GM21515 (cell line): ENCODE measurements at regions not wholly inside any gene's neighbourhood (a gene's known extent, or its start where the extent isn't known, plus 50 kb on each side); places are given as distances from the start of the nearest gene placed in this dataset.

Source experiments
- ATAC-seq: cut with Tn5 transposase; IDR thresholded peaks from one replicate; pipeline ENCODE4 v1.9.1; 2021; ENCODE audit not compliant: unreplicated experiment

DNA sequence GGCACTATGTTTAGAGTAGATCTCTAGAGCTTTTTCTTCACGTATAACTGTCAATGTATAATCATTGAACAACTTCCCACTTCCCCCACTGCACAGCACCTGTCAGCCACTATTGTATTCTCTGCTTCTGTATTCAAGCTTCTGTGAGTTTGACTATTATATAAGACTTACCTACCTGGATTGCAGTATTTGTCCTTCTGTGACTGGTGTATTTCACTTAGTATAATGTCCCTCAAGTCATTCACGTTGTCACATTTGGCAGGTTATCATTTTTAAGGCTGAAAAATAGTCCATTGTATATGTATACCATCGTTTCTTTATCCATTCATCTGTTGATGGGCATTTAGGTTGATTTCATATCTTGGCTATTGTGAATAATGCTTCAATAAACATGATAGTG lies 969.5 kb upstream of the B3GALT2 start:
- ATAC-seq = no peak

DNA sequence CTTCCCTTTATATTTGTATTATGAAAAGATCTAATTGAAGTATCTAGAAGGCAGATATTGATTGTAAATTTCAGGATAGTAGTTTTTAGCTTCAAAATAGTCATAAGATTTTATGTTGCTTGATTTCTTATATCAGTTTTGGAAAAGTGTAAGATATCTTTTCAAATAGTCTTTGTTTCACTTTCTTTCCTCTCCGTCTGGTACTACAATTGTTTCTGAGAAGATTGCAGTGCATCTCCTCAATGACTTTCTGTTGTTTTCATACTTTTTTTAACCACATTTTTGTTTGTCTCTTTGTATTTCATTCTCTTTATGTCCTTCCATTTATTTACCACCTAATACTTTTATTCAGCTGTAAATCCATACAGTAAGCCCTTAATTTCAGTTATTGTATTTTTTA lies 964.6 kb upstream of the B3GALT2 start:
- ATAC-seq = no peak

DNA sequence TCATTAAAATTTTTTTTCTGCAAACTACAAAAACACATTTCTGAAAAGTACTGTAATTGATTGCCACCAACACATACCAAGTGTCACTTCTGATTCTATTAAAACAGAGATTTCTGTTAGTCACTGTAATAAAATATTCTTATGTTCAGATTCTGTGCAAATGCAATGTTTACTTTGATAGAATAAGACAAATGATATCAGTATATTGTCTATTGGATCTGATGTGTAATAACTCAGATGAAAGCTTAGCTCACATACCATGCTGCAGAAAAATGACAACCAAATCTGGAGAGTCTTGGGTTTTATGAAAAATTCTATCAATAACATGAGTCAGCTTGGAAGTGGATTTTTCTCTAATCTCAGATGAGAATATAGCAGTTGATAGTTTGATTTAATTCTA lies 963.8 kb upstream of the B3GALT2 start:
- no peak for ATAC-seq

DNA sequence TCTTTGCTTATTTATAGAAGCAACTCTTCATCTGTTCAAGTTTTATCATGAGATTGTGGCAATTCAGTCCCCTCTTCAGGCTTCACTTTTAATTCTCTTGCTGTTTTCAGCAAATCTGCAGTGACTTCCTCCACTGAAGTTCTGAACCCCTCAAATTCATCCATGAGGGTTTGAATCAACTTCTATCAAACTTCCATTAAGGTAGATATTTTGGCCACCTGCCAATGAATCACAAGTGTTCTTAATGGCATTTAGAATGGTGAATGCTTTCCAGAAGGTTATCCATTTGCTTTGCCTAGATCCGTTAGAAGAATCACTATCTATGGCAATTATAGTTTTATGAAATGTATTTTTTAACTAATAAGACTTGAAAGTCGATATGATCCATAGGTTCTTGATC lies 946.7 kb upstream of the B3GALT2 start:
- ATAC-seq = no peak

DNA sequence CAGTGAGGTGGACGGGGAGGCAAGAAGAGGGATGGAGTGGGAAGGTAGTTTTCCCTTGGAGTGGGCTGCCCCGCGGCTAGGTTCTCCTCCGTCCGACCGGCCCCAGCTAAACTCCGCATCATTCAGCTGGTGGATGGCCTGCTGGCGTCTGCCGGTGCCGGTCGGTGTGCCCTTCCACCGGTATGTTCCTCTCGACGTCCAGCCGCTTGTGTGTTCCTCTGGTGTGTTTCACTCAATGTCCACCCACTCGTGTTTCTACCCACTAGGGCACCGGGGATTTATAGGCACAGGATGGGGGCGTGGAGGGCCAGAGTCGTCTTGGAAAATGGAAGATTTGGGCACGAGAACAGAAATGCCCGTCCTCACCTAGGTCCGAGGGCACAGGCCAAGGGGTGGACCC lies 931.7 kb upstream of the B3GALT2 start:
- no peak for ATAC-seq

DNA sequence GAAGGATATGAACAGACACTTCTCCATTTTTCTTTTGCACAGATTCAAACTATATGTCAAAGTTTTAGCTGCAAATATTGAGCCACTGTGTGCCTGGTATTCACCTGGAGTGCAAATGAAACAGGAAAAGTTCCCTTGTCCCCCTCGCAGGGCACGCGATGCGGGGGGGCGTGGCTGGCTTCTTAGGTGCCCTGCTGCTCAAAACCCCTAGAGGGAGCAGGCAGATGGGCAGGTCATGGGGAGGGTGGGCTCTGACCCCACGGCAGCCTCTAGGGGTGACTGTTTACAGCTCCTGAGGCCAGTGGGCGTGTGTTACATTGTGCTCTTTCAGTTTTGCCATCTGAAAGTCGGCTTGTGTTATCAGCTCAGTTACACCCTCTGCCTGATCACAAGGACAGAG lies 931.2 kb upstream of the B3GALT2 start:
- no peak for ATAC-seq

DNA sequence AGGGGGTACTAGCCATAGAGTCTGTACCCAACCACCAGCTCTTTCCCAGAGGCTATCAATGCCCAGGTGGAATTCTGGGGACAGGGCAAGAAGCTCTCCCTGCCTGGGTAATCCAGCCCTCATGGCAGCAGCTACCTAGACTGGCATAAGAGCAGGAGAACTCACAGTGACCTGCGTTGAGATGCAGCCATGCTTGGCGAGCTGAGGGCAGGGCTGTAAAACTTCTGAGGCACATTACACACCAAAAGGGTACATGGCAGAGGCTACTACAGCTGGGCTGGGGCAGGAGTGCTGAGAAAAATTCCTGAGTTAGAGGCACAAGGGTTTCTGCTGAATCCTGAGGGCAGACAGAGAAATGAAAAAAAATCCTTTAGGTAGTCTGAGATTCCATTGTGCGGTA lies 927.9 kb upstream of the B3GALT2 start:
- ATAC-seq = no peak

DNA sequence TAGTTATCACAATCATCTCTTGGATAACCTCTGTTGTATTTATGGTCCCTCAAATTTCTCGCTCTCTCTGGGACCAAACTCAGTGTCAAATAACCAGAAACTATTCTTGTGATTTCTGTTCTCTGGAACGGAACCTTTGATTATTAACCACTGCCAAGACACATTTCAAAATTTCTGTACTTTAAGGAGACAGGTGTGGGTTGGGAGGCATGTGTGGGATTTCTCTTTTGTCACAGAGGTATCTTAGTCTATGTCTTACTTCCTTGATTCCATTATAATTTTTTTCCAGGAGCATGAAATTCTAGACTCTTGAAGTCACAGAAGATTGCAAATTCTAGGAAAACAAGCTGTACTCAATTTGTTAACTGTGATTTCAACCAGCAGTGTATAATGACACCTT lies 919.0 kb upstream of the B3GALT2 start:
- ATAC-seq = no peak

DNA sequence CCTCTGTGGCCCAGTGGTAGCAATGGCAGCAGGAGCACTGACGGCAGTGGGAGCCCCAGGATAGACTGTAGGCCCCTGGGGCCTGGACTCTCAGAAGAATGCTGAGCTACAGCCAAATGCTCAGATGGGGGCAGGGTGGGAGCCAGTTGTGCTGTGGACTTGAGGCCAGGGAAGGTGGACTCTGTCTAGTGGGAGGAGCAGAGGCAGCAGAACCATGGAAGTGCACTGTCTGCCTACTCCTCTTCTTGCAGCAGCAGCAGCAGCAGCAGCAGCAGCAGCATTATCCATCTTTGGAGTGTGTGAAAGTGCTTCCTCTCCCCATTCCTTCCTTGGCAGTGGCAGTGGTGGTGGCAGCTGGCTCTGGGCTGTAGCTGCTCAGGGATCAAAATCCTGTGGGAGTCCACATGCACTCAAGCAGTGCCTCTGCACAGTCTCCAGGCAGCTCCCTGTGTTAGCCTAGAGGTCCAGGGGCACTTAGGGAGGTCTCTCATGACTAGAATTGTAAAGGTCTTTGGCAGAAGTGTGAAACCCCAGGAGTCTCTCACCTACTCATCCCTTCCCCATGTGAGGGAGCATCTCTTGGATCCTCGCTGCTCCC lies 917.9 kb upstream of the B3GALT2 start:
- ATAC-seq = no peak

DNA sequence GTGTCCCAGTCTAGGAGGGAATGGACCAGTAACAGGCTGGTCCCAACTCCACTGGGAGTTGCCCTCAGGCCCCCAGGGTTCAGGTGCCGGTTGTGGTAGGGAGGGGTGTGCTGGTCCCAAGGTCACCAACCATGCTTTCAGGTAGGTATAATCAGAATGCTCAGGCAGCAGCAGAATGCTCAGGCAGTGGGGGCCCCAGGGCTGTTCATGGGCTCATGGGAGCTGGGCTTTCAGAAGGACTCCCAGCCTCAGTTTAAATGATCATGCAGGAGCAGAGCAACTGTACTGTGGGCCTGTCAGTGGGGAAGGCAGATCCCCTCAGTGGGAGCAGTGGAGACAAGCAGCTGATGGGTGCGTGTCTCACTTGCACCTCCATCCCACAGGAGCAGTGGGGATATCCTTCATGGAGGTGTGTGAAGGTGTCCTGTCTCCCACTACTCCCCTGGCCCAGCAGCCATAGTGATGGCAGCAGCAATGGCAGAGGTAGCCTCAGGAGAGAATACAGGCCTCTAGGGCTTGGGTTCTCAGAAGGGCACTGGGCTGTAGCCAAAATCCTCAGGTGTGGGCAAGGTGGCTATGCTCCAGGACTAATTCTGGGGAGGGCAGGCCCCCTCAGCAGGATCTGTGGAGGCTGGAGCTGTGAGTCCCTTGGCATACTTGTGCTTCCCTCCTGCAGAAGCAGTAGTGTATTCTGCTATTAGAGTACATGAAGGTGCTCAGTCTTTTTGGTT lies 917.3 kb upstream of the B3GALT2 start:
- ATAC-seq = no peak

DNA sequence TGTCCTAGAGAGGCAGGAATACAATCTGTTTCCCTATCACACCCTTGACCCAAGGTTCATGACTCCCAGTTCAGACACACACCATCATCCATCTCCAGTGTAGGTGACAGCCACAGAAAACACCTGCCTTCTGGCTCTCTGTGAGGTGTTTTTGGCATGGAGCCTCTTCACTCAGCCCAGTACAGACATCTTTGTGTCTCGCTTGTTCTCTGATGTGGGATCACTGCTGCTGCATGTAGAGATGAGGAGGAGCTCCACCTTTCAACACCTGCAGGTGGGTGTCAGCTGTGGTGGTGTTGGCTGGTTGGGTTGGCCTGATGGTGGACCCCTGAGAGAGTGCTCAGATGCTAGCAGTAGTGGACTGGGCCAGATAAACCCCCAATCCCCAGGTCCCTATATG lies 916.7 kb upstream of the B3GALT2 start:
- ATAC-seq = no peak

DNA sequence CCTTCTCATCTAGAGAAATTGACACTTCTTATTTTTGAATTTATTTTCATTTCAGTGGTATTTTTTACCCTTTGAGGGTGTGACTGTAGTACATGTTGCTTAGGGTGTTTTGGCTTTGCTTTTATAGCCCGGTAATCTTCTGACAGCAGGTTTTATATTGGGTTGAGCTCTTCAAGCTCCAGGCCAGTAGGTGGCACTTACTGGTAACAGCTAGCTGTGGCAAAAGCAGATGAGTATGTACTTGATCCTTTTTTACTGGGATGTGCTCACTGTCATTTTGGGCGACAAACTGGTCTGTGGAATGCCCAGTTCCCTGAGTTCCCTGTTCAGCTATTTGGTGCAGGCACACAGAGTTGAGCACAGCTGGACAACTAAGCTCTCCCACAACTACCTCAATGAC lies 916.2 kb upstream of the B3GALT2 start:
- ATAC-seq = no peak

DNA sequence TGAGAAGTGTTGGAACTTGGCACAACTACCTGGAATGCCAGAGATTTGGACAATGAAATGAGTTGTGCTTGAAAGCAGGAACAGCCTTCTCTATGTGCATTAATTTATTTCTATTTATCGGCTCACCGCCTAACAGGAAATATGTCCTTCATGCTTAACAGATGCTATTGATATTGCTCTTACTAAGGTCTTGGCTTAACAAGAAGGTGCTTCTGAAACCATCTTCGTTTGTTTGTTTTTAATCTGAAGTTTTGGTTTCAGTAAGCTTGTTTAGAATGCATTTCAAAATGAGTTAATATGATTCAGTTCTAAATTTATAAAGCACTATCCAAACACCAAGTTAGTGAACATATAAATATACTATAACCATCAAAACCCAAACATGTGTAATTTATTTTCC lies 898.3 kb upstream of the B3GALT2 start:
- no peak for ATAC-seq

DNA sequence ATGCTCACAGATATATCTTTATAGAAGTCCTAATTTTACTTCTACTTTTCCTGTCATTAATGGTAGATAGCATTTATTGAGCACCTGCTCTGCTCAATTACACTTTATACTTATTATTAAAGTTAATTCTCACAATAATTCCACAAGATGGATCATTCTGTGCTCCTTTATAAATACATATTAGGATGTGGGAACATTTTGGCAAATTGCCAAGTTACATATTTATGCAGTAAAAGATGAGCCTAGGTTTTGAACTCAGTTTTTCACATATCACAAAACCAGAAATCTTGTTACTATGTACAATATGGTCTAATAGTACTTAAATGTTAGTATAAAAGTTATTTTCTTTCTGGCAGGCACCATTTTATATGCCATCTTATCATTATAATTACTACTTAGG lies 895.0 kb upstream of the B3GALT2 start:
- no peak for ATAC-seq

DNA sequence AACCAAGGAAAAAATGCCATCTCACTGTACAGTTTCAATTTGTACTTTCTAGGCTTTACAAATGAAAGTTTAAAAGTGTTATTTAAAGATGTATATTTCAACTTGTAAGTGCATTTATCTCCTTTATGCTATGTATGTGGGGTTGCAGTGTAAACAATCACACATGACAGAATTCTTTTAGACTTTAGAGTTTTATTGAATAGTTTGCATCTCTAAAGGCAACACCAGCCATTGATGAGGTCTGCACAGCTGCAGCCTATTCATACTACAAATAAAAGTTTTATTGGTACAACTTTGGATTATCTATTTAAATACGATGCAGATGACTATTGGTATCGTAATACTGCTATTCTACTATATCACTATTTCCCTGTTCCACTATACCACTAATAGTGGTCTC lies 894.4 kb upstream of the B3GALT2 start:
- no peak for ATAC-seq

DNA sequence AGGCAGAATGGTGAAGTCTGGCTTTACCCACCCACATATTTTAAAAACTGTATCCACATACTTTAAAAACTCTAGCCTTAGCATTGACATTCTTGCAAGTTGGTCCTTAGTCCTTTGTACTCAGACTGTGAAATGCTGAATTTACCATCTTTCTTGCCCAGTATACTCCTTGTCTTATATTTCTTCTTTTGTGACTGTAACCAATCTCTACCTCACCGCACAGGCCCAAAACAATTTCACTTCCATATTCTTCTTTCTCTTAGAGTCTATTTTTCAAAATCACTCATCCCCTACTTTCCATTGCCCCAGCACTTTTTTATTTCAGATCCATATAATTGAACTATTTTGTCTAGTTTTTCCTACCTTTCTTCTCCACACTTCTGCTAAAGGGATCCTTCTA lies 892.4 kb upstream of the B3GALT2 start:
- ATAC-seq = peak; percentile 77

DNA sequence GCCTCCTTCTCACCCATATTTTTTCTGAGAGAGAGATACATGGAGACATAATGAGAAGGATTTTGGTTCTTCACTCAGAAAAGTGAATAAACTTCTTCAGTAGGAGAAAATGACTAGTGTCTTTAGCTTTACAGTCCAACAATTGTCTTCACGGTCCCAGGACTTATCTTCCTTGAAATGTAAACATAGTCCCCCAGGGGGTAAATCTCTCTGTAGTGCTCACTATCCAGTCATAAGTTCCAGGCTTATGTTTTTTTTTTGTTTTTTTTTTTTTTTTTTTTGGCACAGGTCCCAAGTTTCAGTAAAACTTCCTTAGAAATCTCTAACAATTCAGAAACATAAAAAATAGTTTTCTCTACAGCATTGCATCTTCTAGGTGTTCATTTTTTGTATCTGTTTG lies 890.2 kb upstream of the B3GALT2 start:
- no peak for ATAC-seq

DNA sequence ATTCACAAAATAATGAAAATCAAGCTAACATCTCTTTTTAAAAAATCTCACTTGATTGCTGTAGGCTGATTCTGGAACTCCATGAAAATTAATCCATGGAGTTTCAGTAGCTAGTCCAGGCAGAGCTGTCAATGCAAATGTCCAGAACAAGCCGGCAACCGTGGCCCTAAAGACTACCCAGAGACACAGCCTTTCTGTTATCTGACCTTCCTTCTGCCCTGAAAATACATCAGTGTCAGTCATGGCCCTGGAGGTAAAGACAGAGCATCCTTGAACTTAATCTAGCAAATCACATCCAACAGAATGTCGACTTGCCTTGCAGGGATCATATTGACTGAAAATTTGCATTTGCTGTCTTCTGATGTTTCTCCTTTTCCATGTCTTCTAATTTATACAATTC lies 887.4 kb upstream of the B3GALT2 start:
- ATAC-seq = no peak

DNA sequence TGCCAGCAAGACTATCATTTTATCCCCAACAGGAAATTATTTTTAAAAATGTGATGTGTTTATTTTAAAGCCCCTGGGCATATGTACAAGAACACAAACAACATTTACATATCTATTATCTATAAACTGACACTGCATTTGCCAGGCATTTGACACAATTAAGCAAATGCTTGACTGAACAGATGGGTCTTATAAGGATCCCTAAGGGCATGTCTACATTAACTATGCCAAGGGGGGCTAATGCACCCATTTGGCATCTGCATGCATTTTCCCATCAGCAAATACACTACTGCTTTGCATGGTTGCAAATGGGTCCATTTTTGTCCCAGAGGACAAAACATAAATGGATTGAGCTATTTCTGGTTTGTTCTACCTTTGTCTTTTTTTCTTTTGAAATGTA lies 884.8 kb upstream of the B3GALT2 start:
- ATAC-seq = no peak

DNA sequence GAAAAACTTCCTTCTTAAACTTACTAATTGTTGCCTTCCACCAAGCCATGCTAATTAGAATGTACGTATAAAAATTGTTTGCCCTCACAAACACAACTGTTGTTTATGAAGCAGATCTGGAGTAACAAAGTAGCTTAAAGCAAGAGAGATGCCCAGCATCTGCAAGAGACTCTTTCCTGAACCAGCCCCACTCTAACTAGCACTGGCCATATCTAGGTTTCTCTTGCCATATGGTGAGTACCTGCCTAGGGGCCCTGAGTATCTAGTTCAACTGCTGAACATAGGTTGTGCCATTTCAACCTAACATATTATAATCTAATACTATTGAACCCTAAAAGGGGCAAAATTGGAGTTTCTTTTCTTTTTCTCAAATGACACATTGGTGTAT lies 883.4 kb upstream of the B3GALT2 start:
- ATAC-seq = no peak

DNA sequence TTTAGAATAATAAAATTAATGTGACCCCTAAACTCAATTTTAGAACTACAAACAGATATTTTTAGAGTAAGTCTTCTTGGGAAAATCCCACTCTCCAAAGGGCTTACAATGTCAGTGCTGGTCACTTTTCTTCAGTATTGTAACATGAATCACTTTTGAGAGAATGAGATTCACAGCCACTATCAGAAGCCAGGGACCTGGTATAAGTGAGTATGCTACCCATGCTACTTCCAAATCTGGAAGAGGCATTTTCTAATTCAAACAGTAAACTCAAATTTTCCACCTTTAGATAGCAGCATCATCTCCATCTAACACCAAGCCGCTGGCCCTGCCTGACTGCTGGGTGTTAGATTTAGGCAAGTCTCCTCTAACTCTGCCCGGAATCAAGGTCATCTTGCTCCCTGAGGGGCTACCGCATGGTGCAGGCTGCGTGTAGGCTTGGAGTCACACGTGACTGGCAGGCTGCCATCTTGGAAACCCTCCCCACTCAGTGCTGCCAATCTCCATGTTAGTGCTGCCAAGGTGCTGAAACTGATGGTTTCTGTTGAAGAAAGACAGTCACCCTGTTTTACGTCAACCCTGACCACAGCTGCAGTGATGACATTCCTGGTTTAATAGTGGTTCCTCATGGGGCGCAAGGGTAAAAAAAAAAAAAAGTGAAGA lies 882.9 kb upstream of the B3GALT2 start:
- no peak for ATAC-seq

DNA sequence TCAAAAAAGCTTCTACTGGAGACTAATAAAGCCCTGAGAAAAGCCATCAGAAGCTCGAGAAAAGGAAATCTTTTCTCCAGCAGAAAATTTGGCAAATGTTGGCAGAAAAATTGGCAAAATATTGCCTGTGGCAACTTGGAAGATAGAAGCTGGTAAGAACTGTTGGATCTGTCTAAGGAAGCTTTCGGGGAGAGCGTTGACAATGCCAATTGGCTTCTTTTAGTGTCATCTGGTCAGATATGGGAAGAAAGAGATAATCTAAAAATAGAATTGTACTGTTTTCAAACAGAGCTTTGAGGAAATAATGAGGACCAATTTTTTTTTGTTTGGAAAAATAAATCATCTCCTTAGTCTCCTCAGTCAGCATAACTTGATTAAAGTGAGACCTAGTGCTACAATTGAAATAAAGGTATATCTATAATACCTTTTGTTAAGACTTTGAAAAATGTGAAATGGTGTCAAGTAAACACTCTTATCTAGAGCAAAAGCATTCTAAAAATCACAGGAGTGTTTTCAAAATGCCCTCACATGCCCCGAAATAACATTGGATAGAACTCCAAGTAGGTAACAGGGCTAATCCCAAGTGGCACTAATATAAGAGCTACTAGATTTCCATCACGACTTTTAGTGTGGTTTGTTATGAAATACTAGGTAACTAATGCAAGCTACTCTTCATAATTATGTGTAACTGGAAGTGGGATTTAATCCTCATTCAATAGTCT lies 882.2 kb upstream of the B3GALT2 start:
- no peak for ATAC-seq
